OCI-LY3 (cell line): ENCODE measurements at regions not wholly inside any gene's neighbourhood (a gene's known extent, or its start where the extent isn't known, plus 50 kb on each side); places are given as distances from the start of the nearest gene placed in this dataset.
A peak's percentile ranks its signal among the peaks of the same experiment; 100 is the strongest.

Experiments
- H2AFZ ChIP-seq: fragments of 200-600, 300-600 bp; shearing (Covaris generic); 2 replicates; pipeline ENCODE4 v1.6.0; 2014; ENCODE audit warnings: antibody characterized with exemption, low read depth, low read length
- H3K27ac ChIP-seq: fragments of 200-600, 300-600 bp; sonication (generic); 2 replicates; pipeline ENCODE4 v1.5.1; 2014; ENCODE audit warnings: mild to moderate bottlenecking, low read length, moderate library complexity, mixed read lengths
- H3K27me3 ChIP-seq: fragments of 200-600, 300-600 bp; sonication (generic); 2 replicates; pipeline ENCODE4 v1.6.1; 2014; ENCODE audit warnings: low read depth, low read length, mixed read lengths
- H3K36me3 ChIP-seq: fragments of 200-600, 300-600 bp; sonication (generic); replicated peaks from 2 replicates; pipeline ENCODE3; 2014; ENCODE audit warnings: low read depth, low read length, mixed read lengths
- H3K4me1 ChIP-seq: fragments of 300-600, 200-600 bp; sonication (generic); 2 replicates; pipeline ENCODE4 v1.6.1; 2014; ENCODE audit warnings: low read length, mixed read lengths
- H3K4me2 ChIP-seq: fragments of 200-600, 300-600 bp; sonication (generic); 2 replicates; pipeline ENCODE4 v1.6.1; 2014; ENCODE audit warnings: low read length, mixed read lengths
- H3K4me3 ChIP-seq: fragments of 300-600, 200-600 bp; sonication (generic); 2 replicates; pipeline ENCODE4 v1.5.1; 2014; ENCODE audit warnings: antibody characterized with exemption, mild to moderate bottlenecking, low read length, moderate library complexity
- H3K79me2 ChIP-seq: fragments of 300-600, 200-600 bp; shearing (Covaris generic); 2 replicates; pipeline ENCODE4 v1.6.1; 2014; ENCODE audit warnings: mild to moderate bottlenecking, low read length, mixed read lengths
- H3K9ac ChIP-seq: fragments of 300-600, 200-600 bp; shearing (Covaris generic); 2 replicates; pipeline ENCODE4 v1.6.0; 2014; ENCODE audit warnings: mild to moderate bottlenecking, low read length, moderate library complexity
- H3K9me3 ChIP-seq: fragments of 200-600, 300-600 bp; shearing (Covaris generic); 2 replicates; pipeline ENCODE4 v1.6.1; 2014; ENCODE audit warnings: low read length, mixed read lengths; ENCODE audit not compliant: insufficient read depth
- H4K20me1 ChIP-seq: fragments of 200-600, 300-600 bp; sonication (generic); 2 replicates; pipeline ENCODE4 v1.6.1; 2016; ENCODE audit warnings: low read length, mixed read lengths; ENCODE audit not compliant: insufficient read depth
- CTCF ChIP-seq: fragments of 200-600, 300-600 bp; sonication (generic); IDR thresholded peaks from 2 replicates; pipeline ENCODE4 v1.5.1; 2014; ENCODE audit warnings: antibody characterized with exemption, low read length, low read depth
- EZH2phosphoT487 ChIP-seq: fragments of 200-600 bp; shearing (Covaris generic); IDR thresholded peaks from 2 replicates; pipeline ENCODE4 v1.6.1; 2018; ENCODE audit warnings: antibody characterized with exemption, mixed run types, low read depth

- no peak overlapping the region for H3K4me2 ChIP-seq
Measured at GRCh38 chr1:83775977-83776603, 222.8 kb downstream of the TTLL7 start.

GRCh38 chr1:83773059-83773458, 225.9 kb downstream of the TTLL7 start:
- H3K27me3 ChIP-seq = no peaks in the 10 kb centered on the region
- TF ChIP-seq EZH2phosphoT487 (no peak), CTCF (no peak)

More at GRCh38 chr1:83775977-83776603, 222.8 kb downstream of the TTLL7 start:
- TF ChIP-seq EZH2phosphoT487 (no peak), CTCF (no peak)
- Histone ChIP-seq H4K20me1 (no peaks in the 10 kb centered on the region), H2AFZ (no peak overlapping the region), H3K4me3 (no peak overlapping the region), H3K79me2 (no peaks in the 10 kb centered on the region), H3K9me3 (no peaks in the 10 kb centered on the region), H3K27ac (no peak overlapping the region), H3K4me1 (peaks cover 27% of the 10 kb centered on the region), H3K36me3 (no peaks in the 10 kb centered on the region), H3K27me3 (no peaks in the 10 kb centered on the region), H3K9ac (no peak overlapping the region)

GRCh38 chr1:83770319-83770661, 228.6 kb downstream of the TTLL7 start:
- Histone ChIP-seq H3K27ac (no peak overlapping the region), H4K20me1 (no peaks in the 10 kb centered on the region), H3K4me1 (peaks cover 54% of the 10 kb centered on the region), H3K4me3 (0 out of 2 replicates have a peak overlapping the region, but pooled peaks have one; percentile 4), H3K4me2 (peak overlapping the region; percentile 50), H3K9me3 (no peaks in the 10 kb centered on the region), H3K9ac (no peak overlapping the region), H3K79me2 (no peaks in the 10 kb centered on the region), H3K36me3 (no peaks in the 10 kb centered on the region), H3K27me3 (no peaks in the 10 kb centered on the region), H2AFZ (peak overlapping the region; percentile 33; the same call in 1 of the 2 replicates)
- TF ChIP-seq EZH2phosphoT487 = no peak

More at GRCh38 chr1:83773059-83773458, 225.9 kb downstream of the TTLL7 start:
- Histone ChIP-seq H3K9me3 (no peaks in the 10 kb centered on the region), H3K27ac (no peak overlapping the region), H3K4me1 (peaks cover 47% of the 10 kb centered on the region), H3K4me3 (no peak overlapping the region), H3K36me3 (no peaks in the 10 kb centered on the region), H3K4me2 (no peak overlapping the region), H3K9ac (no peak overlapping the region), H3K79me2 (no peaks in the 10 kb centered on the region), H2AFZ (no peak overlapping the region), H4K20me1 (no peaks in the 10 kb centered on the region)

GRCh38 chr1:83769594-83770318, 229.2 kb downstream of the TTLL7 start:
- peak overlapping the region; percentile 33 for H2AFZ ChIP-seq
- no peaks in the 10 kb centered on the region for H3K27me3 ChIP-seq
- H4K20me1 ChIP-seq = no peaks in the 10 kb centered on the region
- H3K4me3 ChIP-seq = 0 out of 2 replicates have a peak overlapping the region, but pooled peaks have one; percentile 4
- TF ChIP-seq CTCF (peak; percentile 43), EZH2phosphoT487 (no peak)
- no peak overlapping the region for H3K9ac ChIP-seq
- H3K79me2 ChIP-seq = no peaks in the 10 kb centered on the region
- no peaks in the 10 kb centered on the region for H3K36me3 ChIP-seq
- peaks cover 54% of the 10 kb centered on the region for H3K4me1 ChIP-seq
- H3K9me3 ChIP-seq = no peaks in the 10 kb centered on the region
- no peak overlapping the region for H3K27ac ChIP-seq
- peak overlapping the region; percentile 50 for H3K4me2 ChIP-seq
